ENCODE measurements at regions not wholly inside any gene's neighbourhood (a gene's known extent, or its start where the extent isn't known, plus 50 kb on each side); places are given as distances from the start of the nearest gene placed in this dataset.

- Histone ChIP-seq H3K9me2 (ENCODE audit: low read depth, low read length) (no peaks in the 10 kb centered on the region), H3K4me2 (ENCODE audit: low read length) (no peak overlapping the region), H4K20me1 (ENCODE audit: insufficient read depth, low read length) (no peaks in the 10 kb centered on the region), H3K27ac (ENCODE audit: low read depth, low read length, poor library complexity, severe bottlenecking) (no peak overlapping the region), H3F3A (ENCODE audit: insufficient read depth, low read length) (no peaks in the 10 kb centered on the region), H2AFZ (ENCODE audit: low read length) (no peak overlapping the region), H3K4me3 (ENCODE audit: low read depth, low read length, poor library complexity, severe bottlenecking) (no peak overlapping the region), H3K9me3 (ENCODE audit: low read length) (no peaks in the 10 kb centered on the region), H3K27me3 (ENCODE audit: insufficient read depth, low read length) (0 out of 2 replicates have a peak, but pooled peaks cover 3% of the 10 kb centered on the region), H3K36me3 (ENCODE audit: insufficient read depth, low read length) (no peaks in the 10 kb centered on the region), H3K79me2 (ENCODE audit: insufficient read depth, low read length) (no peaks in the 10 kb centered on the region), H3K4me1 (ENCODE audit: insufficient read depth, low read length, severe bottlenecking) (no peaks in the 10 kb centered on the region), H3K9ac (ENCODE audit: low read length) (no peak overlapping the region)
- no peak for TF ChIP-seq CTCF (IDR thresholded peaks at IDR 0.05; ENCODE audit: low read length)
- no peak for TF ChIP-seq EZH2 (IDR thresholded peaks at IDR 0.05; ENCODE audit: borderline replicate concordance, low read length)
Observed at GRCh38 chr2:120685066-120685973, 50.3 kb upstream of the GLI2 start.

Measured in OCI-LY1 (cell line).